ENCODE measurements at regions not wholly inside any gene's neighbourhood (a gene's known extent, or its start where the extent isn't known, plus 50 kb on each side); places are given as distances from the start of the nearest gene placed in this dataset.

- TF ChIP-seq EP300 (IDR thresholded peaks at IDR 0.05): no peak
- no peak for TF ChIP-seq POLR2A (IDR thresholded peaks at IDR 0.05)
- TF ChIP-seq CTCF (IDR thresholded peaks at IDR 0.05): no peak
Observed at GRCh38 chr6:50989123-50989522, 170.5 kb downstream of the TFAP2B start.

Measured in stomach (tissue), 4 donors.